ENCODE measurements at regions not wholly inside any gene's neighbourhood (a gene's known extent, or its start where the extent isn't known, plus 50 kb on each side); places are given as distances from the start of the nearest gene placed in this dataset.

GRCh38 chr6:76382201-76382600 lies 309.7 kb upstream of the IMPG1 start:
- FAIRE-seq: no peak

- FAIRE-seq: no peak
Observed at GRCh38 chr6:76381612-76382011, 309.1 kb upstream of the IMPG1 start.

GRCh38 chr6:76351275-76351674 lies 278.8 kb upstream of the IMPG1 start:
- FAIRE-seq: no peak

GRCh38 chr6:76347539-76347938 lies 275.1 kb upstream of the IMPG1 start:
- FAIRE-seq: no peak

- no peak for FAIRE-seq
Observed at GRCh38 chr6:76342611-76343160, 270.2 kb upstream of the IMPG1 start.

- no peak for FAIRE-seq
Observed at GRCh38 chr6:76330031-76330430, 257.6 kb upstream of the IMPG1 start.

GRCh38 chr6:76326871-76327270 lies 254.4 kb upstream of the IMPG1 start:
- FAIRE-seq: no peak

Measured in endometrium (tissue), 2 donors.